ENCODE measurements at regions not wholly inside any gene's neighbourhood (a gene's known extent, or its start where the extent isn't known, plus 50 kb on each side); places are given as distances from the start of the nearest gene placed in this dataset.

DNA sequence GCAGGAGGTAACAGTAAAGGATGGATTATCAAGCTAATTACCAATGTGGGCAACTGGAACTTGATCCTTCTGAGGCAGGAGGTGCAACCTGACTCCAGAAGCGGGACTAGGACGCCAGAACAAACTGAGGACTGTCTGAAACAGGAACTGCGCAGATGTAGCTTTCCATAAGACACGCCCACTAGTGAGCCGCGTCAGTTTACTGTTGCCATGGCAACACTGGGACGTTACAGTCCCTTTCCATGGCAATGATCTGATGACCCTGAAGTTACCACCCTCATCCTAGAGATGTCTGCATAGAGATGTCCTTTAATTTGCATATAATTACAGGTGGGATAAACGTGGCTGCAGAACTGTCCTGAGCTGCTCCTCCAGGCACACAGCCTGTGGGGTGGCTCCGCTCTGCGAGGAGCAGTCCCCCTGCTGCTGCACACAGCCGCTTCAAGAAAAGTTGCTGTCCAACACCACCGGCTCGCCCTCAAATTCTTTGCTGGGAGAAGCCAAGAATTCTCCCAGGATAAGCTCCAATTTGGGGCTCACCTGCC lies 816.6 kb downstream of the UQCRFS1 start:
- DNase-seq = no peak
- Histone ChIP-seq H2AK5ac (ENCODE audit: insufficient read length, low read length) (no peak overlapping the region), H2BK120ac (ENCODE audit: low read depth, low read length, poor library complexity, severe bottlenecking) (no peak overlapping the region), H2AFZ (ENCODE audit: low read length) (no peak overlapping the region), H3K9me3 (ENCODE audit: control insufficient read depth, low read depth, low read length) (no peaks in the 10 kb centered on the region), H3K27ac (ENCODE audit: insufficient read length, low read depth, low read length) (no peak overlapping the region), H2BK15ac (ENCODE audit: low read depth, low read length) (no peak overlapping the region), H3K79me1 (ENCODE audit: insufficient read depth, low read depth, low read length, poor library complexity, severe bottlenecking) (no peaks in the 10 kb centered on the region), H3K4ac (ENCODE audit: low read depth, low read length) (no peak overlapping the region), H3K23me2 (ENCODE audit: insufficient read length, low read depth, low read length, poor library complexity, severe bottlenecking) (no peaks in the 10 kb centered on the region), H3K14ac (ENCODE audit: insufficient read depth, low read length) (no peak overlapping the region), H4K20me1 (ENCODE audit: control insufficient read depth, insufficient read depth, insufficient read length) (no peaks in the 10 kb centered on the region), H4K5ac (ENCODE audit: insufficient read length, low read depth, low read length) (no peak overlapping the region), H3K27me3 (ENCODE audit: insufficient read depth, low read length) (no peaks in the 10 kb centered on the region), H2BK5ac (ENCODE audit: insufficient read length, low read length) (no peak overlapping the region), H3K79me2 (ENCODE audit: insufficient read depth, low read length) (no peaks in the 10 kb centered on the region), H3K4me2 (ENCODE audit: insufficient read depth, insufficient read length, low read length) (no peak overlapping the region), H4K8ac (replicated peaks; ENCODE audit: insufficient read length, low read depth, low read length) (no peak overlapping the region), H3T11ph (ENCODE audit: low read length) (no peak overlapping the region), H4K91ac (ENCODE audit: insufficient read length, low read depth, low read length) (no peak overlapping the region), H3K23ac (ENCODE audit: insufficient read length, low read depth, low read length) (no peak overlapping the region), H3K56ac (ENCODE audit: insufficient read length, low read depth, low read length) (no peak overlapping the region), H2BK20ac (ENCODE audit: low read depth, low read length, poor library complexity, severe bottlenecking) (no peak overlapping the region), H2BK12ac (ENCODE audit: insufficient read length, low read depth, low read length) (no peak overlapping the region), H3K9ac (ENCODE audit: extremely low read depth, insufficient read length, low read length) (no peak overlapping the region), H3K18ac (ENCODE audit: insufficient read length, low read depth, low read length) (no peak overlapping the region), H3K4me1 (ENCODE audit: insufficient read depth, low read length) (peaks cover 7% of the 10 kb centered on the region; the same call in 1 of the 2 replicates)
- peaks cover 0 to 3% of the 10 kb centered on the region in 2 experiments; a peak in 1 of 5 replicates for H3K9me3 Mint-ChIP-seq
- WGBS (ENCODE audit: extremely low coverage, insufficient read length, low lambda C conversion rate) = no CpG with 5 or more reads among the region's 13 CpGs
- H3K27me3 Mint-ChIP-seq (ENCODE audit: low read depth) = no peaks in the 10 kb centered on the region; the same call in 1 of the 2 replicates
- H3K4me1 Mint-ChIP-seq = peaks cover 35 to 48% of the 10 kb centered on the region in 2 experiments
- H3K36me3 Mint-ChIP-seq (ENCODE audit: insufficient read depth in 1 of 3, low read depth in 3 of 3) = peaks cover 0 to 2% (median 0%) of the 10 kb centered on the region in 3 experiments; a peak in 2 of 7 replicates
- TF ChIP-seq, protein P1, sequence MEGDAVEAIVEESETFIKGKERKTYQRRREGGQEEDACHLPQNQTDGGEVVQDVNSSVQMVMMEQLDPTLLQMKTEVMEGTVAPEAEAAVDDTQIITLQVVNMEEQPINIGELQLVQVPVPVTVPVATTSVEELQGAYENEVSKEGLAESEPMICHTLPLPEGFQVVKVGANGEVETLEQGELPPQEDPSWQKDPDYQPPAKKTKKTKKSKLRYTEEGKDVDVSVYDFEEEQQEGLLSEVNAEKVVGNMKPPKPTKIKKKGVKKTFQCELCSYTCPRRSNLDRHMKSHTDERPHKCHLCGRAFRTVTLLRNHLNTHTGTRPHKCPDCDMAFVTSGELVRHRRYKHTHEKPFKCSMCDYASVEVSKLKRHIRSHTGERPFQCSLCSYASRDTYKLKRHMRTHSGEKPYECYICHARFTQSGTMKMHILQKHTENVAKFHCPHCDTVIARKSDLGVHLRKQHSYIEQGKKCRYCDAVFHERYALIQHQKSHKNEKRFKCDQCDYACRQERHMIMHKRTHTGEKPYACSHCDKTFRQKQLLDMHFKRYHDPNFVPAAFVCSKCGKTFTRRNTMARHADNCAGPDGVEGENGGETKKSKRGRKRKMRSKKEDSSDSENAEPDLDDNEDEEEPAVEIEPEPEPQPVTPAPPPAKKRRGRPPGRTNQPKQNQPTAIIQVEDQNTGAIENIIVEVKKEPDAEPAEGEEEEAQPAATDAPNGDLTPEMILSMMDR (conservative IDR thresholded peaks at IDR 0.05) = no peak
- H3K27ac Mint-ChIP-seq = no peak overlapping the region
- no peak overlapping the region for H3K4me3 Mint-ChIP-seq
